Pancreas (tissue), 10 donors: ENCODE measurements at regions not wholly inside any gene's neighbourhood (a gene's known extent, or its start where the extent isn't known, plus 50 kb on each side); places are given as distances from the start of the nearest gene placed in this dataset.

Experiments used
- ATAC-seq, 4 donors: fragments of 200-7000 bp; cut with Tn5 transposase; one replicate each; pipeline versions ENCODE4 v1.8.0 to v1.9.1; 2020; ENCODE audit warnings: mild to moderate bottlenecking in 4 of 4, moderate library complexity in 4 of 4
- DNase-seq, 6 donors: peaks; one replicate each; pipeline ENCODE4 v3.0.0-alpha.2; 2020
- FAIRE-seq: peaks from 2 replicates; lab custom pipeline; 2012; peaks lifted over from hg19 to GRCh38; lab: Jason Lieb, UNC
- H3K27ac ChIP-seq, 4 donors: fragments of 200-600 bp; sonication (generic); 1 replicate in 3 of 4; 2 replicates in 1 of 4; pipeline versions ENCODE4 v1.5.0 to v1.8.0; 2020
- H3K27me3 ChIP-seq, 4 donors: fragments of 200-600 bp; one replicate each; pipeline ENCODE4 v1.8.0; 2021
- H3K36me3 ChIP-seq, 3 donors: fragments of 200-600 bp; sonication (generic) in 1 of 3; one replicate each; pipeline versions ENCODE4 v1.5.0 to v1.8.0; 2020 to 2021
- H3K4me1 ChIP-seq, 3 donors: fragments of 200-600 bp; one replicate each; pipeline ENCODE4 v1.8.0; 2021
- H3K4me3 ChIP-seq, 4 donors: fragments of 200-600 bp; sonication (generic) in 2 of 4; one replicate each; pipeline versions ENCODE4 v1.5.0 to v1.8.0; 2020 to 2021
- H3K9me3 ChIP-seq, 4 donors: fragments of 200-600 bp; one replicate each; pipeline ENCODE4 v1.8.0; 2021
- WGBS, 2 donors: extraction: QIAGEN DNeasy Blood & Tissue Kit; methylation state at CpG; one replicate each; pipeline ENCODE4 v1.1.7; 2013; 5-methylcytosine and 5-hydroxymethylcytosine counted together
- intact Hi-C, 3 donors: fragments of 100-400 bp; cut with DNase I; formaldehyde crosslinking; loops; one replicate each; pipeline versions ENCODE4 v1.11.1 to v1.14.2; 2022
- TF ChIP-seq, protein P1 (sequence below), 4 donors: fragments of 200-600 bp; sonication (generic) in 3 of 4; IDR thresholded peaks; one replicate each; pipeline versions ENCODE4 v1.5.0 to v1.8.0; 2021; ENCODE audit warnings: antibody characterized with exemption in 4 of 4
- donor health status: healthy with polysubstance abuse.
- donor health status: DM: no; HTN: no; CAD: no; lungs with moderate emphysema.
- donor health status: DM: no; HTN: no; CAD: no.
- donor health status: control.
- donor health status: control.
- donor health status: Bipolar disorder and iron deficiency.
- donor health status: DM: yes; HTN: yes; CAD: no.
- donor health status: DM: no; HTN: no; CAD: no.
- donor health status: DM: no; HTN: no; CAD: no.
- donor health status: DM: yes; HTN: yes; CAD: no.

DNA sequence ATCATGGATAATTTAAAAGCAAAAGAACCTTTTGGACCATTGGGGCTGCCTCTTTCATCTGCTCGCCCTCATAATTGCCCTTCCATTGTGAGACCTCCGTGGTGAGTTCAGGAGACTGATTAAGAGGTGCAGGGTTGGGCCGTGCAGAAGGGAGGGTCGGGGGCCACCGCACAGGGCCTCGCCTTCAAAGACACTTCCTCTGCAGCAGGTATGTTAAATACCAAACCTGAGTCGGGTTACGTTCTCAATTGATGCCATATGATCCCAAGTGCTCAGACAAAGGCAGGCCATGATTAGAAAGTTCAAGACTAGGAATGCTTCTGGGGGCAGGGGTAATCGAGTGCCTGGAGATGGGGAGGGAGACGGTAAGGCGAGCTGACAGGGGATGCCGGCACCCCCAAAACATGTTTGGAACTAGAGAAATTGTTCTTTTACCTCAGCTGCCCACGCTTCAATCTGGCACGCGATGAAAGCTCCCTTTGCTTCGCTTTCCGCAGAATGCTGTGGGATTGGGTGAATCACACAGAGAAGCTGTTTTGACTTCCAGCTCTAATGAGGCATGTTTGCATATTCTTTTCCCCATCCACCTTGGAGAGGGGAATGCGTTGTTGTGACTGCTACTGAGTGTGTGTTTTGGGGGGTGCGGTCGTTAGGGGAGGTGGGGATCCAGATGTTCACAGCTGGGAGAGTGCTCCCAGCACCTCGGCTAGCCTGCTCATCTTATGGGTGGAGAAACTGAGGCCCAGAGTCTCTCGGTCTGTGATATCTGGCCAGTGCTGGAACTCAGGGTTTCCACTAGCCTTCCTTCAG is 309.1 kb downstream of the MYCN start:
- TF ChIP-seq, protein P1, sequence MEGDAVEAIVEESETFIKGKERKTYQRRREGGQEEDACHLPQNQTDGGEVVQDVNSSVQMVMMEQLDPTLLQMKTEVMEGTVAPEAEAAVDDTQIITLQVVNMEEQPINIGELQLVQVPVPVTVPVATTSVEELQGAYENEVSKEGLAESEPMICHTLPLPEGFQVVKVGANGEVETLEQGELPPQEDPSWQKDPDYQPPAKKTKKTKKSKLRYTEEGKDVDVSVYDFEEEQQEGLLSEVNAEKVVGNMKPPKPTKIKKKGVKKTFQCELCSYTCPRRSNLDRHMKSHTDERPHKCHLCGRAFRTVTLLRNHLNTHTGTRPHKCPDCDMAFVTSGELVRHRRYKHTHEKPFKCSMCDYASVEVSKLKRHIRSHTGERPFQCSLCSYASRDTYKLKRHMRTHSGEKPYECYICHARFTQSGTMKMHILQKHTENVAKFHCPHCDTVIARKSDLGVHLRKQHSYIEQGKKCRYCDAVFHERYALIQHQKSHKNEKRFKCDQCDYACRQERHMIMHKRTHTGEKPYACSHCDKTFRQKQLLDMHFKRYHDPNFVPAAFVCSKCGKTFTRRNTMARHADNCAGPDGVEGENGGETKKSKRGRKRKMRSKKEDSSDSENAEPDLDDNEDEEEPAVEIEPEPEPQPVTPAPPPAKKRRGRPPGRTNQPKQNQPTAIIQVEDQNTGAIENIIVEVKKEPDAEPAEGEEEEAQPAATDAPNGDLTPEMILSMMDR (IDR thresholded peaks at IDR 0.05), result no peak
- WGBS, 2 donors, result 86 to 87% methylated on average over 22 of the region's 22 CpGs
- H3K4me3 ChIP-seq, result no peak overlapping the region
- DNase-seq (no peak), ATAC-seq (no peak), FAIRE-seq (no peak)
- H3K27ac ChIP-seq, result no peak overlapping the region
- intact Hi-C loops, result no loop called here
- no peaks in the 10 kb centered on the region for H3K9me3 ChIP-seq
- no peaks in the 10 kb centered on the region for H3K4me1 ChIP-seq
- H3K36me3 ChIP-seq, result no peaks in the 10 kb centered on the region
- no peaks in the 10 kb centered on the region for H3K27me3 ChIP-seq

DNA sequence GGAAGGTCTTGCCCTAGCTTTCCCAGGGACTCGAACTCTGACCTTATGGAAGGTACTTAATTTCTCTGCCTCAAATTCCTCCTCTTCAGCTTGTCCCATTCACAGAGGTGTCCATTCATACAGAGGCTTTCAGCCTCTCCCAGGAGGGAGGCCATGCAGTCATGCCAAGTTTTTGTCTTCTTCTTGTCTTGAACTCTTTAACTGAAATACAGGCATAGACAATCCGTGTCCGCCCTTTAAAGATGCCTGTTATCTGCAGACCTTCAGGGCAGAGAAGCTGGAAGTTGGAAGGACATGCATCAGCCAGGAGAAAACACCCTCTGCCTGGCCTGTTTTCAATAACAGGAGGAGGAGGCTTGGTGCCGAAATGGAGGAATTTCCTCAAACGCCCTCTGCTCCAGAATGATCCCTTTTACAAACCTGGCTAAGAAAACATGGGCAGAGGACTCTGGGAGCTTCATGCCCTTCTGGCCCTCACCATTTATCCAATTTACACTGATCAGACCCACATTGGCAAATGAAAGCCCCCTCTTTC is 308.3 kb downstream of the MYCN start:
- no peak overlapping the region for H3K27ac ChIP-seq
- H3K36me3 ChIP-seq, result no peaks in the 10 kb centered on the region
- TF ChIP-seq, protein P1 (IDR thresholded peaks at IDR 0.05), result no peak
- ATAC-seq (no peak), FAIRE-seq (no peak), DNase-seq (no peak)
- H3K4me3 ChIP-seq, result no peak overlapping the region
- H3K9me3 ChIP-seq, result no peaks in the 10 kb centered on the region
- 84 to 88% methylated on average over 5 of the region's 5 CpGs for WGBS, 2 donors
- no peaks in the 10 kb centered on the region for H3K4me1 ChIP-seq
- intact Hi-C loops, result no loop called here
- H3K27me3 ChIP-seq, result no peaks in the 10 kb centered on the region

DNA sequence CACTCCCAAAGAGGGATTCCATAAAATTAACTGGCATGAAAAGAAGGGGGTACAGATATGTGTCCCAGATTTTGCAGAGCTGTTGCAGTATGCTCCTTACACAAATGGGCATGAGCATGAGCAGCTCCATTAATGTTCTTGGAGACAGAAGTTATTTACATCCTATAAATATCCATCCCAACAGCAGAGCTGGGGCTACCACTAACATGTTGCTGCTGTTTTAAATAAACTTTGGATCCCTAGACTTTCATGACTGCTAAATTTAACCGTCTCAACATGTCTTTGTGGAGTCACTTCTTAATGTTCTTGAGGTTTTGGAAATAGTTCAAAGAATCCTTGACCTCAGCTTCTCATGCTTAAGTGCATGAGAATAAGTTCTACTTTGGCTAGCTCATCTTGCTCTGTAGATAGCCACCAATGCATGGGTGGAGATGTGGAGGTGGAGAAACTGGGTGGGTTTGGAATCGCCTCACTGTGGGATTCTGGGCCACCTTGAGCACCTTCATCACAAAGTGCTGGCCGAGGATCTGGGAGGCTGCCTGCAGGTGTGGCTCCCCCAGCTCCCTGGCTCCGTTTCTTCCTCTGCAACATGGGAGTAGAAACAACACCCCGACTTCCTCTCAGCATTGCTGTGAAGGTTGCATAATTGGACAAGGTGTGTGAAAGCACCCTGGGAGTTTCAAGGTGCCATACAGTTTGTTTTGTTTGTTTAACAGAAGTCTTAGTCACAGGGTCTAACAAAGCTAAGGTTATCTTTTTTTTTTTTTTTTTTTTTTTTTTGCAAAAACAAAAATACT is 307.2 kb downstream of the MYCN start:
- H3K4me3 ChIP-seq, result no peak overlapping the region
- 55 to 56% methylated on average over 5 of the region's 5 CpGs for WGBS, 2 donors
- no peaks in the 10 kb centered on the region for H3K9me3 ChIP-seq
- H3K27ac ChIP-seq, result no peak overlapping the region
- DNase-seq, result peak in 3 of 6 donors; percentile 9 to 40 (median 25)
- TF ChIP-seq, protein P1 (IDR thresholded peaks at IDR 0.05), result no peak
- no peak for FAIRE-seq
- no peaks in the 10 kb centered on the region for H3K4me1 ChIP-seq
- H3K36me3 ChIP-seq, result no peaks in the 10 kb centered on the region
- intact Hi-C loops, result no loop called here
- ATAC-seq, result peak in 3 of 4 donors; percentile 74 to 92 (median 87)
- H3K27me3 ChIP-seq, result no peaks in the 10 kb centered on the region

DNA sequence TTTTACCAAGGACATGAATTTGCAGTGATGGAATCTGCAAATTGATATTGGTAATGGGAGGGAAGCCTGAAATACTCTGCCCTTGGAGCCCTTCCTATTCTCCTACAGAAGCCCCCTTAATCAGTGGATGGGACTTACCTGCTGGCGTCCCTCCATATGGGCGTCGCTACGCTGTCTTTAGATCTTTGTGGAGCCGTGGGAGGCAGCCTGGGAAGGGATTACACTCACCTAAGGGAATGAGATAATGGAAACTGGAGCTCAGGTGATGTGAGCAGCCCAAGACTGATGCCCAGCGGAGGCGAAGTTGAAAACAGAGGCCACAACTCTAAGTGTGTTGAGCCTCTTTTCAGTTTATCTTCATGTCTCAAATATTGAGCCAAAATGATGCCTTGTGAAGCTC is 306.6 kb downstream of the MYCN start:
- FAIRE-seq, result no peak
- ATAC-seq, result no peak

More for the DNA sequence above, 306.6 kb downstream of the MYCN start:
- intact Hi-C loops, result no loop called here
- TF ChIP-seq, protein P1 (IDR thresholded peaks at IDR 0.05), result no peak
- Histone ChIP-seq H3K36me3 (no peaks in the 10 kb centered on the region), H3K4me1 (no peaks in the 10 kb centered on the region), H3K27ac (no peak overlapping the region), H3K9me3 (no peaks in the 10 kb centered on the region), H3K27me3 (no peaks in the 10 kb centered on the region), H3K4me3 (no peak overlapping the region)
- DNase-seq, result no peak
- 88 to 95% methylated on average over 7 of the region's 7 CpGs for WGBS, 2 donors
